ENCODE measurements at regions not wholly inside any gene's neighbourhood (a gene's known extent, or its start where the extent isn't known, plus 50 kb on each side); places are given as distances from the start of the nearest gene placed in this dataset.

DNA sequence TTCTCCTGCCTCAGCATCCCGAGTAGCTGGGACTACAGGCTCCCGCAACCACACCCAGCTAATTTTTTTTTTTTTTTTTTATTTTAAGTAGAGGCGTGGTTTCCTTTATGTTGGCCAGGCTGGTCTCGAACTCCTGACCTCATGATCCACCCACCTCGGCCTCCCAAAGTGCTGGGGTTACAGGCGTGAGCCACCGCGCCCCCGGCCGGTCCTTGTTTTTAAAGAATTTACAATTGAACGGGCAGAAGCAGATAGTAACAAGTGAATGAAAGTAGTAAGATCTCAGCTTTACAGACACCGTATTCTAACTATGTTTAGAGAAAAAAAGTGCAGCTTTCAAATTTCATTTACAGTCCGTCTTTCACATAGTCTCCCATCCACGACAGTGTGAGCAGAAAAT lies 112.5 kb upstream of the VWC2 start:
- no peak overlapping the region for H3K27ac ChIP-seq (ENCODE audit: low read depth)
- H3K79me2 ChIP-seq (replicated peaks; ENCODE audit: insufficient read depth) = no peaks in the 10 kb centered on the region
- H3K4me3 ChIP-seq = no peak overlapping the region
- no peaks in the 10 kb centered on the region for H3F3A ChIP-seq (replicated peaks; ENCODE audit: low read depth)
- H3K9me2 ChIP-seq (ENCODE audit: insufficient read depth) = no peaks in the 10 kb centered on the region
- DNase-seq (ENCODE audit: low spot score) (no peak), ATAC-seq (no peak)
- H3K4me1 ChIP-seq (ENCODE audit: insufficient read depth) = no peaks in the 10 kb centered on the region
- TF ChIP-seq JUNB (IDR thresholded peaks at IDR 0.05; ENCODE audit: unreplicated experiment) (no peak), POLR2AphosphoS5 (IDR thresholded peaks at IDR 0.05; ENCODE audit: low read depth) (no peak), EZH2phosphoT487 (IDR thresholded peaks at IDR 0.05; ENCODE audit: unreplicated experiment) (no peak), ZNF331 (CRISPR knock-in tag; IDR thresholded peaks at IDR 0.05; ENCODE audit: low read depth) (no peak), CREB1 (CRISPR knock-in tag; IDR thresholded peaks at IDR 0.05; ENCODE audit: low read depth) (no peak), EZH2 (IDR thresholded peaks at IDR 0.05; ENCODE audit: low read depth, unreplicated experiment) (no peak), STAT1 (IDR thresholded peaks at IDR 0.05; ENCODE audit: unreplicated experiment) (no peak), ETS1 (IDR thresholded peaks at IDR 0.05) (no peak), ZNF114 (CRISPR knock-in tag; IDR thresholded peaks at IDR 0.05) (no peak), ZNF462 (CRISPR knock-in tag; IDR thresholded peaks at IDR 0.05) (no peak), NANOG (IDR thresholded peaks at IDR 0.05; ENCODE audit: borderline replicate concordance) (no peak)
- TF ChIP-seq, protein P1, sequence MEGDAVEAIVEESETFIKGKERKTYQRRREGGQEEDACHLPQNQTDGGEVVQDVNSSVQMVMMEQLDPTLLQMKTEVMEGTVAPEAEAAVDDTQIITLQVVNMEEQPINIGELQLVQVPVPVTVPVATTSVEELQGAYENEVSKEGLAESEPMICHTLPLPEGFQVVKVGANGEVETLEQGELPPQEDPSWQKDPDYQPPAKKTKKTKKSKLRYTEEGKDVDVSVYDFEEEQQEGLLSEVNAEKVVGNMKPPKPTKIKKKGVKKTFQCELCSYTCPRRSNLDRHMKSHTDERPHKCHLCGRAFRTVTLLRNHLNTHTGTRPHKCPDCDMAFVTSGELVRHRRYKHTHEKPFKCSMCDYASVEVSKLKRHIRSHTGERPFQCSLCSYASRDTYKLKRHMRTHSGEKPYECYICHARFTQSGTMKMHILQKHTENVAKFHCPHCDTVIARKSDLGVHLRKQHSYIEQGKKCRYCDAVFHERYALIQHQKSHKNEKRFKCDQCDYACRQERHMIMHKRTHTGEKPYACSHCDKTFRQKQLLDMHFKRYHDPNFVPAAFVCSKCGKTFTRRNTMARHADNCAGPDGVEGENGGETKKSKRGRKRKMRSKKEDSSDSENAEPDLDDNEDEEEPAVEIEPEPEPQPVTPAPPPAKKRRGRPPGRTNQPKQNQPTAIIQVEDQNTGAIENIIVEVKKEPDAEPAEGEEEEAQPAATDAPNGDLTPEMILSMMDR (conservative IDR thresholded peaks at IDR 0.05; ENCODE audit: low read depth in 2 of 2) = no peak
- TF ChIP-seq, protein P2, sequence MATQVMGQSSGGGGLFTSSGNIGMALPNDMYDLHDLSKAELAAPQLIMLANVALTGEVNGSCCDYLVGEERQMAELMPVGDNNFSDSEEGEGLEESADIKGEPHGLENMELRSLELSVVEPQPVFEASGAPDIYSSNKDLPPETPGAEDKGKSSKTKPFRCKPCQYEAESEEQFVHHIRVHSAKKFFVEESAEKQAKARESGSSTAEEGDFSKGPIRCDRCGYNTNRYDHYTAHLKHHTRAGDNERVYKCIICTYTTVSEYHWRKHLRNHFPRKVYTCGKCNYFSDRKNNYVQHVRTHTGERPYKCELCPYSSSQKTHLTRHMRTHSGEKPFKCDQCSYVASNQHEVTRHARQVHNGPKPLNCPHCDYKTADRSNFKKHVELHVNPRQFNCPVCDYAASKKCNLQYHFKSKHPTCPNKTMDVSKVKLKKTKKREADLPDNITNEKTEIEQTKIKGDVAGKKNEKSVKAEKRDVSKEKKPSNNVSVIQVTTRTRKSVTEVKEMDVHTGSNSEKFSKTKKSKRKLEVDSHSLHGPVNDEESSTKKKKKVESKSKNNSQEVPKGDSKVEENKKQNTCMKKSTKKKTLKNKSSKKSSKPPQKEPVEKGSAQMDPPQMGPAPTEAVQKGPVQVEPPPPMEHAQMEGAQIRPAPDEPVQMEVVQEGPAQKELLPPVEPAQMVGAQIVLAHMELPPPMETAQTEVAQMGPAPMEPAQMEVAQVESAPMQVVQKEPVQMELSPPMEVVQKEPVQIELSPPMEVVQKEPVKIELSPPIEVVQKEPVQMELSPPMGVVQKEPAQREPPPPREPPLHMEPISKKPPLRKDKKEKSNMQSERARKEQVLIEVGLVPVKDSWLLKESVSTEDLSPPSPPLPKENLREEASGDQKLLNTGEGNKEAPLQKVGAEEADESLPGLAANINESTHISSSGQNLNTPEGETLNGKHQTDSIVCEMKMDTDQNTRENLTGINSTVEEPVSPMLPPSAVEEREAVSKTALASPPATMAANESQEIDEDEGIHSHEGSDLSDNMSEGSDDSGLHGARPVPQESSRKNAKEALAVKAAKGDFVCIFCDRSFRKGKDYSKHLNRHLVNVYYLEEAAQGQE (IDR thresholded peaks at IDR 0.05; ENCODE audit: unreplicated experiment) = no peak
- H2AFZ ChIP-seq = no peak overlapping the region
- H3K4me2 ChIP-seq = no peak overlapping the region
- H3K4me1 Mint-ChIP-seq = no peaks in the 10 kb centered on the region; the same call in 2 of the 3 replicates
- no peak overlapping the region for H3K27ac Mint-ChIP-seq
- H3K27me3 Mint-ChIP-seq (ENCODE audit: insufficient read depth, low read depth, poor library complexity) = peaks cover 4% of the 10 kb centered on the region
- H3K9me3 Mint-ChIP-seq = peaks cover 13% of the 10 kb centered on the region
- H3K36me3 Mint-ChIP-seq (ENCODE audit: low read depth) = peaks cover 8% of the 10 kb centered on the region
- no peak overlapping the region for H3K4me3 Mint-ChIP-seq
- no peaks in the 10 kb centered on the region for H4K20me1 ChIP-seq (replicated peaks; ENCODE audit: insufficient read depth)
- no peaks in the 10 kb centered on the region; the same call in 1 of the 2 replicates for H3K36me3 ChIP-seq (ENCODE audit: insufficient read depth)
- no peaks in the 10 kb centered on the region for H3K27me3 ChIP-seq (ENCODE audit: insufficient read depth)

Data from GM23338 (cell line).